ENCODE measurements at regions not wholly inside any gene's neighbourhood (a gene's known extent, or its start where the extent isn't known, plus 50 kb on each side); places are given as distances from the start of the nearest gene placed in this dataset.

DNA sequence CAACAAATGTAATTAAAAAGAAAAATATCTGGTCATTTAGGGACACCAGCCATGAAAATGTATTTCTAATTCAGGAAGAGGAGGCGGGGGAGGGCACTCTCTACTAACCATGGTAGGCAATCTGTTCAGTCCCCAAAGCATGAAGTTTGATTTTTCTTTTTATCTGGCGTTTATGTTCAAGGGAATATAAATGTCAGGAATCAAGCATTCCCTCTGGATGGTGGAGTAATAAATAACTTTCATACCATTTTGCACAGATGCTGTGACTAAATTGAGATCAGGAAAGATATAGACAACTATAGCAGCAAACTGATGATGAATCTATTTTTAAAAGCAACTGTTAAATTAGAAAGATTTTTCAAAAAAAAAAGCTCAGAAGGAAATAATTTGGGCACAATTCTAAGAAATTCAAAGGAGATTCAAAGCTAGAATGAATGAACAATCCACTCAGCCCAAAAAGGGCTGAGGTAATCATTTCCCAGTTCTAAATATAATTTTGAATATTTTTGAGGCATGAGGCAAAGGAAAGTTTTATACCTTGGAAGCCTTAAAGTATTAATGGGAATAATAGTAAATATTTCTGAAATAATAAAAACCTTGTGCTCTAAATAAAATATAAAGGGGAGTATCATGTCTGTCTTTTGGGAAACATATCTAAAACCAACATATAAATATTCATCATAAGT, 146.4 kb upstream of the POU2AF2 start:
- no peak for DNase-seq
- Histone ChIP-seq H3K4me3 (no peak overlapping the region), H3K27ac (no peak overlapping the region), H3K9me3 (no peaks in the 10 kb centered on the region), H3K36me3 (no peaks in the 10 kb centered on the region), H3K27me3 (replicated peaks in 1 of 7) (no peaks in the 10 kb centered on the region), H3K4me1 (no peaks in the 10 kb centered on the region)
- intact Hi-C loops (cut with DNase I; ENCODE audit: low total_unique reads) = no loop called here
- no peak for TF ChIP-seq POLR2A (IDR thresholded peaks at IDR 0.05)
- no peak for TF ChIP-seq POLR2AphosphoS5 (IDR thresholded peaks at IDR 0.05)
- TF ChIP-seq, protein P1, sequence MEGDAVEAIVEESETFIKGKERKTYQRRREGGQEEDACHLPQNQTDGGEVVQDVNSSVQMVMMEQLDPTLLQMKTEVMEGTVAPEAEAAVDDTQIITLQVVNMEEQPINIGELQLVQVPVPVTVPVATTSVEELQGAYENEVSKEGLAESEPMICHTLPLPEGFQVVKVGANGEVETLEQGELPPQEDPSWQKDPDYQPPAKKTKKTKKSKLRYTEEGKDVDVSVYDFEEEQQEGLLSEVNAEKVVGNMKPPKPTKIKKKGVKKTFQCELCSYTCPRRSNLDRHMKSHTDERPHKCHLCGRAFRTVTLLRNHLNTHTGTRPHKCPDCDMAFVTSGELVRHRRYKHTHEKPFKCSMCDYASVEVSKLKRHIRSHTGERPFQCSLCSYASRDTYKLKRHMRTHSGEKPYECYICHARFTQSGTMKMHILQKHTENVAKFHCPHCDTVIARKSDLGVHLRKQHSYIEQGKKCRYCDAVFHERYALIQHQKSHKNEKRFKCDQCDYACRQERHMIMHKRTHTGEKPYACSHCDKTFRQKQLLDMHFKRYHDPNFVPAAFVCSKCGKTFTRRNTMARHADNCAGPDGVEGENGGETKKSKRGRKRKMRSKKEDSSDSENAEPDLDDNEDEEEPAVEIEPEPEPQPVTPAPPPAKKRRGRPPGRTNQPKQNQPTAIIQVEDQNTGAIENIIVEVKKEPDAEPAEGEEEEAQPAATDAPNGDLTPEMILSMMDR (IDR thresholded peaks at IDR 0.05 in 8 of 11, conservative IDR thresholded peaks at IDR 0.05 in 3 of 11) = no peak
- WGBS, 5 donors = 79 to 90% (median 86%) methylated on average over 2 of the region's 2 CpGs

DNA sequence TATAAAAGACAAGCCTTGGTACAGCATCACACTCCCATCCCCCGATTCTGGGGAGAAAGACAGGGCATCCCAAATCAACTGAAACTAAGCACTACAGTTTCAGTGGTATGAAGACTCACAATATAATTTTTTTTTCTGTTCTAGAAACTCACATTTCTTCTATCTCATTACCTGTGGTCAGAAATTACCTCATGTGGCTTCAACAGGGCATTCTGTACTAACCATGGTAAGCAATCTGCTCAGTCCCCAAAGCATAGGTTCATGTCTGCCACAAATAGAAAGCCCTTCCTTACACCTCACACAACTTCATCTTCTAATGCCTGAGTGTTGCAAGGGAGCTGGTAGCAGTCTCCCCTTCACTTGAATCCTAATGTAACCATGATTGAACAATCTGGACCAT, 147.4 kb upstream of the POU2AF2 start:
- Histone ChIP-seq H3K4me3 (no peak overlapping the region), H3K4me1 (no peaks in the 10 kb centered on the region), H3K9me3 (no peaks in the 10 kb centered on the region), H3K36me3 (no peaks in the 10 kb centered on the region), H3K27me3 (replicated peaks in 1 of 7) (no peaks in the 10 kb centered on the region), H3K27ac (no peak overlapping the region)
- WGBS, 5 donors = 79 to 97% (median 91%) methylated on average over 1 of the region's 1 CpG
- no peak for DNase-seq
- TF ChIP-seq, protein P1 (IDR thresholded peaks at IDR 0.05 in 8 of 11, conservative IDR thresholded peaks at IDR 0.05 in 3 of 11) = no peak
- TF ChIP-seq POLR2AphosphoS5 (IDR thresholded peaks at IDR 0.05) (no peak), POLR2A (IDR thresholded peaks at IDR 0.05) (no peak)
- intact Hi-C loops (cut with DNase I; ENCODE audit: low total_unique reads) = no loop called here

DNA sequence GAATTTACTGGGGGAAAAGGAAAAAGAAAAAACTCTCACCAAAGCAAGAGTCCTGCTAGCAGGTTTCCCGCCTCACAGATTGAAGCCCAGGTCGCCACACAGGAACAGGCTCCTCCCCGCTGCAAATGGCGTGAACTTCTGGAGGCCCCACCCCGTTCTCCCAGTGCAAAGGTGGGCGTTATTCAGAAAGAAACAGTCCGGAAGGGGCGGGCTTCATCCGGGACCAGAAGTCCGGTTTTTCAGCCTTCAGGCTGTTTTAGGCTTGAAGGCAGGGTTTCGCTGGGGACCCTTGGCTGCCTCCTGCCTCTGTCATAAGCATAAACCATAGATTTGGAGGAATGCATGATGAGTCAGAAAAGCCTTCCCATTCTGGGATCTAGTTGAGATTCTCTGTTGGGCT, 148.3 kb upstream of the POU2AF2 start:
- Histone ChIP-seq H3K27me3 (replicated peaks in 1 of 7) (no peaks in the 10 kb centered on the region), H3K4me1 (no peaks in the 10 kb centered on the region), H3K36me3 (no peaks in the 10 kb centered on the region), H3K9me3 (no peaks in the 10 kb centered on the region), H3K27ac (peak overlapping the region in 2 of 8 donors; percentile 28 to 44), H3K4me3 (peak overlapping the region in 4 of 8 donors; percentile 2 to 36 (median 25))
- intact Hi-C loops (cut with DNase I; ENCODE audit: low total_unique reads) = no loop called here
- DNase-seq = no peak
- TF ChIP-seq POLR2AphosphoS5 (IDR thresholded peaks at IDR 0.05) (peak in 1 of 3 donors; percentile 57), POLR2A (IDR thresholded peaks at IDR 0.05) (no peak)
- WGBS, 5 donors = 54 to 85% (median 62%) methylated on average over 11 of the region's 11 CpGs

DNA sequence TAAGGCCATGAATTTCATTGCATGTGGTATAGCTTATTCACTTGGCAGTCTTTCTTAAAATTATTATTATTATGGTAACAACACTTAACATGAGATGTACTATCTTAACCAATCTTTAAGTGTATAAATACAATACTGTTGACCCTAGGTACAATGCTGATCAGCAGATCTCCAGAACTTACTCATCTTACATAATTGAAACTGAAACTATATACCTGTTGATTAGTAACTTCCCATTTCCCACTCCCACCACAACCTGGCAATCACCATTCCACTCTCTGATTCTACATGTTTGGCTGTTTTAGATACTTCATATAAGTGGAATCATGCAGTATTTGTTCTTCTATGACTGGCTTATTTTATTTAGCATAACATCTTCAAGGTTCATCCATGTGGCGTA, 150.2 kb upstream of the POU2AF2 start:
- DNase-seq = no peak
- no peaks in the 10 kb centered on the region for H3K36me3 ChIP-seq
- no peaks in the 10 kb centered on the region for H3K9me3 ChIP-seq
- TF ChIP-seq POLR2A (IDR thresholded peaks at IDR 0.05) (no peak), POLR2AphosphoS5 (IDR thresholded peaks at IDR 0.05) (no peak)
- TF ChIP-seq, protein P1 (IDR thresholded peaks at IDR 0.05 in 8 of 11, conservative IDR thresholded peaks at IDR 0.05 in 3 of 11) = no peak
- intact Hi-C loops (cut with DNase I; ENCODE audit: low total_unique reads) = no loop called here
- H3K4me1 ChIP-seq = peaks cover 0 to 8% (median 0%) of the 10 kb centered on the region in 6 donors
- no peaks in the 10 kb centered on the region for H3K27me3 ChIP-seq (replicated peaks in 1 of 7)
- 81 to 100% (median 97%) methylated on average over 1 of the region's 1 CpG for WGBS, 5 donors
- H3K27ac ChIP-seq = no peak overlapping the region
- no peak overlapping the region for H3K4me3 ChIP-seq

Measured in spleen (tissue), 11 donors.